ENCODE measurements at regions not wholly inside any gene's neighbourhood (a gene's known extent, or its start where the extent isn't known, plus 50 kb on each side); places are given as distances from the start of the nearest gene placed in this dataset.

GRCh38 chr3:96430079-96430478, 384.3 kb upstream of the EPHA6 start:
- H3K9me3 ChIP-seq (replicated peaks; ENCODE audit: control insufficient read depth, insufficient read depth, low read length) = no peaks in the 10 kb centered on the region
- no peak overlapping the region for H3K9ac ChIP-seq (replicated peaks; ENCODE audit: extremely low read depth, insufficient read depth, low read length)
- H3K36me3 ChIP-seq (ENCODE audit: control insufficient read depth in 2 of 2, extremely low read depth in 1 of 2, insufficient read depth in 2 of 2, low read length in 2 of 2) = no peaks in the 10 kb centered on the region
- no peak overlapping the region for H3K4me3 ChIP-seq (replicated peaks in 1 of 3; ENCODE audit: insufficient read depth in 1 of 3, low read depth in 1 of 3, low read length in 3 of 3)
- H3K4me1 ChIP-seq (ENCODE audit: control insufficient read depth, extremely low read depth, insufficient read depth, low read length) = no peaks in the 10 kb centered on the region
- ChIA-PET POLR2A (no interaction called here), CTCF (no interaction called here)
- no peak overlapping the region for H2AFZ ChIP-seq (ENCODE audit: low read depth, low read length)
- no peak overlapping the region for H3K4me2 ChIP-seq (ENCODE audit: insufficient read depth, low read length)
- no peaks in the 10 kb centered on the region for H3K9me1 ChIP-seq (replicated peaks; ENCODE audit: control insufficient read depth, extremely low read depth, insufficient read depth, low read length)
- H4K20me1 ChIP-seq (replicated peaks; ENCODE audit: control insufficient read depth, extremely low read depth, insufficient read depth, low read length) = no peaks in the 10 kb centered on the region
- H3K79me2 ChIP-seq (ENCODE audit: control insufficient read depth, insufficient read depth, low read length) = no peaks in the 10 kb centered on the region
- BruUV-seq (replicated peaks) = no TSS peak
- H3K27ac ChIP-seq (ENCODE audit: insufficient read depth, low read depth, low read length) = no peak overlapping the region
- TF ChIP-seq MAX (IDR thresholded peaks at IDR 0.05; ENCODE audit: insufficient read depth, insufficient read length) (no peak), GATA2 (IDR thresholded peaks at IDR 0.05; ENCODE audit: insufficient read depth, insufficient read length, low read depth, low read length) (no peak), MYC (IDR thresholded peaks at IDR 0.05; ENCODE audit: low read depth, low read length) (no peak), FOS (IDR thresholded peaks at IDR 0.05; ENCODE audit: borderline replicate concordance, insufficient read depth, low read length) (no peak), EZH2 (IDR thresholded peaks at IDR 0.05; ENCODE audit: borderline replicate concordance, low read depth, low read length, severe bottlenecking) (no peak), JUN (IDR thresholded peaks at IDR 0.05; ENCODE audit: borderline replicate concordance, insufficient read depth, insufficient read length, low read depth) (no peak), CTCF (IDR thresholded peaks at IDR 0.05; ENCODE audit: extremely low read depth in 1 of 2, insufficient read depth in 1 of 2, low read depth in 1 of 2, low read length in 2 of 2) (no peak), POLR2AphosphoS5 (IDR thresholded peaks at IDR 0.05; ENCODE audit: insufficient read depth, low read depth, low read length) (no peak), POLR2A (IDR thresholded peaks at IDR 0.05; ENCODE audit: low read depth, low read length) (no peak)
- DNase-seq (ENCODE audit: low read depth, low spot score) (no peak), FAIRE-seq (no peak)
- H3K27me3 ChIP-seq (ENCODE audit: control insufficient read depth in 2 of 2, insufficient read depth in 2 of 2, low read length in 2 of 2) = no peaks in the 10 kb centered on the region
- intact Hi-C loops (cut with micrococcal nuclease) = no loop called here
- dilution Hi-C loops (cut with MboI; ENCODE audit: extremely low pct_ligation_motif_present, low sequenced_read_pairs) = no loop called here

All from endothelial cell of umbilical vein (primary cell).